Testis (tissue), 2 donors: ENCODE measurements at regions not wholly inside any gene's neighbourhood (a gene's known extent, or its start where the extent isn't known, plus 50 kb on each side); places are given as distances from the start of the nearest gene placed in this dataset.

Experiments
- DNase-seq: peaks from one replicate; pipeline ENCODE4 v3.0.0-alpha.2; 2019
- H3K27ac ChIP-seq, 2 donors: fragments of 200-600 bp; sonication (generic); one replicate each; pipeline ENCODE4 v1.5.1; 2019
- H3K27me3 ChIP-seq: fragments of 200-600 bp; sonication (generic); one replicate; pipeline ENCODE4 v1.5.1; 2019
- H3K36me3 ChIP-seq: fragments of 200-600 bp; sonication (generic); one replicate; pipeline ENCODE4 v1.5.1; 2017; ENCODE audit warnings: low read depth; ENCODE audit errors: missing control alignments
- H3K4me1 ChIP-seq: fragments of 200-600 bp; sonication (generic); one replicate; pipeline ENCODE4 v1.5.1; 2019
- H3K4me3 ChIP-seq, 2 donors: fragments of 200-600 bp; sonication (generic); one replicate each; pipeline ENCODE4 v1.5.1; 2017 to 2019
- H3K9me3 ChIP-seq: fragments of 200-600 bp; sonication (generic); one replicate; pipeline ENCODE4 v1.5.1; 2017
- CTCF ChIP-seq, 3 experiments: fragments of 450-650 bp in 2 of 3; fragments of 200-600 bp in 1 of 3; sonication (generic) in 1 of 3; IDR thresholded peaks; one replicate each; pipeline ENCODE4 v1.5.1; 2016 to 2019; ENCODE audit warnings: antibody characterized with exemption in 3 of 3, mild to moderate bottlenecking in 2 of 3, moderate library complexity in 1 of 3
- POLR2A ChIP-seq: fragments of 450-650 bp; IDR thresholded peaks from one replicate; pipeline ENCODE4 v1.6.1; 2017; ENCODE audit warnings: antibody characterized with exemption, mild to moderate bottlenecking, moderate library complexity
- WGBS, 2 donors: methylation state at CpG; one replicate each; pipeline ENCODE4 v1.1.5; 2018; 5-methylcytosine and 5-hydroxymethylcytosine counted together
- intact Hi-C: fragments of 100-400 bp; cut with DNase I; formaldehyde crosslinking; loops from one replicate; pipeline ENCODE4 v1.15.1; 2023; ENCODE audit warnings: low total_unique reads

GRCh38 chr12:126383506-126383905 lies 1318.3 kb downstream of the AACS start:
- H3K36me3 ChIP-seq: no peaks in the 10 kb centered on the region
- WGBS, 2 donors: 68 to 78% methylated on average over 3 of the region's 3 CpGs
- no peaks in the 10 kb centered on the region for H3K4me1 ChIP-seq
- no peak for DNase-seq
- H3K4me3 ChIP-seq: no peak overlapping the region
- intact Hi-C loops: no loop called here
- no peaks in the 10 kb centered on the region for H3K9me3 ChIP-seq
- TF ChIP-seq CTCF (IDR thresholded peaks at IDR 0.05) (no peak), POLR2A (no peak)
- no peak overlapping the region for H3K27ac ChIP-seq
- no peaks in the 10 kb centered on the region for H3K27me3 ChIP-seq

- Histone ChIP-seq H3K27ac (no peak overlapping the region), H3K4me3 (no peak overlapping the region), H3K27me3 (no peaks in the 10 kb centered on the region), H3K9me3 (no peaks in the 10 kb centered on the region), H3K36me3 (no peaks in the 10 kb centered on the region), H3K4me1 (no peaks in the 10 kb centered on the region)
- intact Hi-C loops: no loop called here
- no peak for DNase-seq
- 33 to 34% methylated on average over 2 of the region's 2 CpGs for WGBS, 2 donors
- TF ChIP-seq CTCF (IDR thresholded peaks at IDR 0.05) (no peak), POLR2A (no peak)
Measured at GRCh38 chr12:126384026-126384564, 1318.9 kb downstream of the AACS start.

- H3K27me3 ChIP-seq: no peaks in the 10 kb centered on the region
- H3K36me3 ChIP-seq: no peaks in the 10 kb centered on the region
- 85 to 92% methylated on average over 4 of the region's 4 CpGs for WGBS, 2 donors
- no peak overlapping the region for H3K4me3 ChIP-seq
- no peaks in the 10 kb centered on the region for H3K9me3 ChIP-seq
- no peak overlapping the region for H3K27ac ChIP-seq
- intact Hi-C loops: no loop called here
- H3K4me1 ChIP-seq: no peaks in the 10 kb centered on the region
- no peak for DNase-seq
- no peak for TF ChIP-seq POLR2A
- no peak for TF ChIP-seq CTCF (IDR thresholded peaks at IDR 0.05)
Measured at GRCh38 chr12:126385785-126386184, 1320.5 kb downstream of the AACS start.

GRCh38 chr12:126389220-126389841 lies 1324.1 kb downstream of the AACS start:
- no peaks in the 10 kb centered on the region for H3K27me3 ChIP-seq
- H3K27ac ChIP-seq: no peak overlapping the region
- no peaks in the 10 kb centered on the region for H3K36me3 ChIP-seq
- DNase-seq: no peak
- WGBS, 2 donors: 73 to 74% methylated on average over 9 of the region's 9 CpGs
- intact Hi-C loops: no loop called here
- TF ChIP-seq CTCF (IDR thresholded peaks at IDR 0.05): no peak
- no peak for TF ChIP-seq POLR2A
- no peaks in the 10 kb centered on the region for H3K9me3 ChIP-seq
- H3K4me1 ChIP-seq: no peaks in the 10 kb centered on the region
- no peak overlapping the region for H3K4me3 ChIP-seq

DNA sequence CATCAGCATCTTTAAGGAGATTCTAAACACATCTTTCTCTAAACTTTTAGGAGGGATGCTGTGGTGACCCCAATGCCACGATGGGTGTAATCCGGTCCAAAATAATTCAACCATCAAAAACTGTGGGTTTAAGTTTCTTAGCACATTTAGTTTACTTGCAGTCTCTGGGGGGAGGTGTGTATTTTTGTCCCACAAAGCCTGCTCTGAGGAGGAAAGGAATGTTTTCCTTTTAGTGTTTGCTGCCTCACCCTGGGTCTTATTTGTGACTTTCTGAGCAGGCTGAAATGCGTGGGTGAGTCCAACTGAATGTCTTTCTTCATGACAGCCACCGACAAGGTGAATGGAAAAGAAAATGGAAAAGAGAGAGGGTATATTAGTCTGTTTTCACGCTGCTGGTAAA lies 1324.7 kb downstream of the AACS start:
- H3K4me3 ChIP-seq: no peak overlapping the region
- no peaks in the 10 kb centered on the region for H3K9me3 ChIP-seq
- no peak overlapping the region for H3K27ac ChIP-seq
- no peaks in the 10 kb centered on the region for H3K36me3 ChIP-seq
- no peaks in the 10 kb centered on the region for H3K4me1 ChIP-seq
- no peak for DNase-seq
- intact Hi-C loops: no loop called here
- 78 to 90% methylated on average over 5 of the region's 5 CpGs for WGBS, 2 donors
- TF ChIP-seq POLR2A: no peak
- no peak for TF ChIP-seq CTCF (IDR thresholded peaks at IDR 0.05)
- no peaks in the 10 kb centered on the region for H3K27me3 ChIP-seq
